ENCODE measurements at regions not wholly inside any gene's neighbourhood (a gene's known extent, or its start where the extent isn't known, plus 50 kb on each side); places are given as distances from the start of the nearest gene placed in this dataset.
A peak's percentile ranks its signal among the peaks of the same experiment; 100 is the strongest.

GRCh38 chr15:85306946-85307686 is 73.3 kb upstream of the AKAP13 start:
- no peak for TF ChIP-seq CTCF (IDR thresholded peaks at IDR 0.05; ENCODE audit: insufficient read depth, low read depth, low read length)
- DNase-seq (ENCODE audit: low read depth), result no peak

GRCh38 chr15:85307687-85308045 is 72.7 kb upstream of the AKAP13 start:
- no peak for DNase-seq (ENCODE audit: low read depth)
- TF ChIP-seq CTCF (IDR thresholded peaks at IDR 0.05; ENCODE audit: insufficient read depth, low read depth, low read length), result no peak
- H3K4me3 ChIP-seq (ENCODE audit: low read depth, low read length), result no peak overlapping the region

More at GRCh38 chr15:85306946-85307686, 73.3 kb upstream of the AKAP13 start:
- no peak overlapping the region for H3K4me3 ChIP-seq (ENCODE audit: low read depth, low read length)

GRCh38 chr15:85311647-85312046 is 68.8 kb upstream of the AKAP13 start:
- TF ChIP-seq CTCF (IDR thresholded peaks at IDR 0.05; ENCODE audit: insufficient read depth, low read depth, low read length), result no peak
- no peak overlapping the region for H3K4me3 ChIP-seq (ENCODE audit: low read depth, low read length)
- DNase-seq (ENCODE audit: low read depth), result no peak

- no peak overlapping the region for H3K4me3 ChIP-seq (ENCODE audit: low read depth, low read length)
- TF ChIP-seq CTCF (IDR thresholded peaks at IDR 0.05; ENCODE audit: insufficient read depth, low read depth, low read length), result no peak
- DNase-seq (ENCODE audit: low read depth), result peak; percentile 67
These were observed 67.9 kb upstream of the AKAP13 start for GRCh38 chr15:85312486-85312885.

GRCh38 chr15:85312929-85313331 is 67.5 kb upstream of the AKAP13 start:
- peak; percentile 62 for DNase-seq (ENCODE audit: low read depth)
- TF ChIP-seq CTCF (IDR thresholded peaks at IDR 0.05; ENCODE audit: insufficient read depth, low read depth, low read length), result peak; percentile 41
- no peak overlapping the region for H3K4me3 ChIP-seq (ENCODE audit: low read depth, low read length)

GRCh38 chr15:85313339-85313738 is 67.1 kb upstream of the AKAP13 start:
- no peak for TF ChIP-seq CTCF (IDR thresholded peaks at IDR 0.05; ENCODE audit: insufficient read depth, low read depth, low read length)
- no peak overlapping the region for H3K4me3 ChIP-seq (ENCODE audit: low read depth, low read length)
- no peak for DNase-seq (ENCODE audit: low read depth)

GRCh38 chr15:85314146-85314545 is 66.3 kb upstream of the AKAP13 start:
- no peak overlapping the region for H3K4me3 ChIP-seq (ENCODE audit: low read depth, low read length)
- no peak for TF ChIP-seq CTCF (IDR thresholded peaks at IDR 0.05; ENCODE audit: insufficient read depth, low read depth, low read length)
- DNase-seq (ENCODE audit: low read depth), result no peak
